Lower leg skin (tissue), 4 donors: ENCODE measurements at regions not wholly inside any gene's neighbourhood (a gene's known extent, or its start where the extent isn't known, plus 50 kb on each side); places are given as distances from the start of the nearest gene placed in this dataset.

Source experiments
- DNase-seq, 2 donors: peaks; one replicate each; pipeline ENCODE4 v3.0.0-alpha.2; 2019; ENCODE audit warnings: low spot score in 2 of 2
- H3K4me3 ChIP-seq: fragments of 200-600 bp; sonication (generic); 2 replicates; pipeline ENCODE4 v1.5.1; 2017; ENCODE audit warnings: mild to moderate bottlenecking, low read depth; ENCODE audit not compliant: poor library complexity, severe bottlenecking
- CTCF ChIP-seq, 3 donors: fragments of 450-650 bp; IDR thresholded peaks; one replicate each; pipeline ENCODE4 v1.5.1; 2016; ENCODE audit warnings: antibody characterized with exemption in 3 of 3, mild to moderate bottlenecking in 3 of 3, moderate library complexity in 2 of 3
- POLR2A ChIP-seq, 2 donors: fragments of 450-650 bp; IDR thresholded peaks; one replicate each; pipeline ENCODE4 v1.6.1; 2016 to 2017; ENCODE audit warnings: antibody characterized with exemption in 2 of 2, mild to moderate bottlenecking in 1 of 2, moderate library complexity in 1 of 2
- WGBS, 2 donors: methylation state at CpG; one replicate each; pipeline ENCODE4 v1.1.5; 2018; 5-methylcytosine and 5-hydroxymethylcytosine counted together
- intact Hi-C: fragments of 100-400 bp; cut with DNase I; formaldehyde crosslinking; loops from one replicate; pipeline ENCODE4 v1.15.0; 2023; ENCODE audit warnings: low total_unique reads

DNA sequence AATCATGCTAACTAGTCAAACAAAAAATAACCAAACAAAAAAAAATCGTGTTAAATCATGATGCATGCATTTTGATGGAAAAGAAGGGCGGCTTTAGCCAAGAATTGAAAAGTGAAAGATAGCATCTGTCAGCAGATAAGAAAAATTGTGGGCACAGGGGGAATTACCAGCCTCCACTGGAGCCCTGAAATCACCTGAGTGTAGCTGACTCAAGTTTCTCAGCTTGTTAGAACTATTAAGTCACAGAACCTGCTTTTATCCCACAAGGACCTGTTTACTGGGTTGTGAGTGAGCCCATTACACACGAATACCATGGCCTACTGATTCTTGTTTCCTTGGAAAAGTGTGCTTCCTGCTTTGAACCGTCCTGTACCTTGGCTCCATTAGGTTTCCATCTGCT, 85.2 kb downstream of the COX18 start:
- intact Hi-C loops = no loop called here
- WGBS, 2 donors = 58 to 68% methylated on average over 4 of the region's 4 CpGs
- no peak for TF ChIP-seq POLR2A (IDR thresholded peaks at IDR 0.05)
- TF ChIP-seq CTCF (IDR thresholded peaks at IDR 0.05) = no peak

GRCh38 chr4:72983709-72984108, 85.8 kb downstream of the COX18 start:
- 36 to 43% methylated on average over 2 of the region's 2 CpGs for WGBS, 2 donors
- intact Hi-C loops = no loop called here
- TF ChIP-seq CTCF (IDR thresholded peaks at IDR 0.05) = no peak
- no peak for TF ChIP-seq POLR2A (IDR thresholded peaks at IDR 0.05)
- H3K4me3 ChIP-seq = no peak overlapping the region
- DNase-seq = no peak

More for the DNA sequence above, 85.2 kb downstream of the COX18 start:
- no peak overlapping the region for H3K4me3 ChIP-seq
- DNase-seq = no peak

GRCh38 chr4:72977936-72978485, 91.5 kb downstream of the COX18 start:
- TF ChIP-seq CTCF (IDR thresholded peaks at IDR 0.05) (no peak), POLR2A (IDR thresholded peaks at IDR 0.05) (no peak)
- WGBS, 2 donors = 60 to 65% methylated on average over 5 of the region's 5 CpGs
- intact Hi-C loops = no loop called here

DNA sequence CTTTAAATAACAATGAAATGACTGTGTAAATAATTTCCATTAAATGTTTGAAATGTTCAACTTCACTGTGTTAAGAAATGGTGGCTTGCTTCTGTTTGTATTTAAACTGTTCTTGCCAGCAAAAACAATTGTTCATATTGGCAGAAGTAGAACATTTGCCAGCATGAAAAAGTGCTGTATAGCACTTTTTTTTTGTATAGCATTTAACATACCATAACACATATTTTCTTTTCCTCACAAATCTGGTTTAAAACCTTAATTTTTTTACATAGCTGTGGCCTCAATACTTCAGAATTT, 94.1 kb downstream of the COX18 start:
- intact Hi-C loops = no loop called here
- no peak for TF ChIP-seq POLR2A (IDR thresholded peaks at IDR 0.05)
- TF ChIP-seq CTCF (IDR thresholded peaks at IDR 0.05) = no peak
- no peak for DNase-seq
- H3K4me3 ChIP-seq = no peak overlapping the region

More at GRCh38 chr4:72977936-72978485, 91.5 kb downstream of the COX18 start:
- no peak overlapping the region for H3K4me3 ChIP-seq
- no peak for DNase-seq

- intact Hi-C loops = no loop called here
- no peak for DNase-seq
- WGBS, 2 donors = 66 to 67% methylated on average over 8 of the region's 8 CpGs
- TF ChIP-seq POLR2A (IDR thresholded peaks at IDR 0.05) (no peak), CTCF (IDR thresholded peaks at IDR 0.05) (no peak)
- H3K4me3 ChIP-seq = no peak overlapping the region
Observed at GRCh38 chr4:72974694-72975487, 94.6 kb downstream of the COX18 start.

GRCh38 chr4:72971572-72971971, 97.9 kb downstream of the COX18 start:
- no peak for DNase-seq
- intact Hi-C loops = no loop called here
- TF ChIP-seq POLR2A (IDR thresholded peaks at IDR 0.05) (no peak), CTCF (IDR thresholded peaks at IDR 0.05) (no peak)
- 89 to 94% methylated on average over 3 of the region's 3 CpGs for WGBS, 2 donors
- no peak overlapping the region for H3K4me3 ChIP-seq
